HCT116 (cell line): ENCODE measurements at regions not wholly inside any gene's neighbourhood (a gene's known extent, or its start where the extent isn't known, plus 50 kb on each side); places are given as distances from the start of the nearest gene placed in this dataset.

Experiments
- ATAC-seq: fragments of 200-7000 bp; cut with Tn5 transposase; 2 replicates; pipeline ENCODE4 v1.9.1; 2020; ENCODE audit warnings: mild to moderate bottlenecking, moderate library complexity
- BruUV-seq: library from RNA; stranded (reverse); fragments of 400-500 nt; replicated peaks from 2 replicates; lab custom pipeline; 2021; lab: Mats Ljungman, UMichigan
- CTCF ChIA-PET: fragments of 300-600 bp; sonication (Branson Sonifier 250); formaldehyde crosslinking; loops from one replicate; lab custom pipeline; 2021; ENCODE audit warnings: antibody characterized with exemption; lab: Charles Lee
- POLR2A ChIA-PET: fragments of 300-600, 350-600 bp; sonication (Branson Sonifier 250); formaldehyde crosslinking; loops from one replicate; lab custom pipeline; 2021; ENCODE audit warnings: antibody characterized with exemption; lab: Charles Lee
- RAD21 ChIA-PET, 2 experiments: fragments of 300-600 bp; sonication (Branson Sonifier 250); formaldehyde crosslinking; loops; one replicate each; lab custom pipeline; 2023; ENCODE audit warnings: low total read pairs in 2 of 2; ENCODE audit not compliant: uncharacterized antibody in 2 of 2, unreplicated experiment in 2 of 2, low non-redundant PET in 1 of 2; lab: Charles Lee
- DNase-seq: peaks from one replicate; pipeline ENCODE4 v3.0.0-alpha.2; 2010; ENCODE audit warnings: low read depth, low spot score
- H2AFZ ChIP-seq: fragments of 200-600 bp; shearing (Covaris generic), sonication (generic); 2 replicates; pipeline ENCODE4 v1.6.1; 2017; ENCODE audit warnings: low read depth, mixed run types, mixed read lengths, antibody characterized with exemption, low read length; ENCODE audit not compliant: poor library complexity, severe bottlenecking
- H3K27ac ChIP-seq: 2 replicates; pipeline ENCODE4 v1.5.1; 2012; ENCODE audit warnings: low read depth, low read length
- H3K27me3 ChIP-seq: fragments of 200-600 bp; sonication (generic); 2 replicates; pipeline ENCODE4 v1.6.1; 2016; ENCODE audit warnings: mixed run types, low read length, mixed read lengths; ENCODE audit not compliant: insufficient read depth
- H3K36me3 ChIP-seq, 2 experiments: fragments of 200-500 bp in 1 of 2; fragments of 200-600 bp in 1 of 2; sonication (Bioruptor generic) in 1 of 2; sonication (generic) in 1 of 2; 2 replicates each; pipeline versions ENCODE4 v1.5.1 to v1.6.1; 2014 to 2016; ENCODE audit warnings: low read length in 2 of 2, inconsistent platforms in 1 of 2, mixed read lengths in 1 of 2, mixed run types in 1 of 2; ENCODE audit not compliant: insufficient read depth in 2 of 2, control insufficient read depth in 1 of 2
- H3K4me1 ChIP-seq, 2 experiments: fragments of 200-600 bp in 1 of 2; sonication (generic) in 1 of 2; 2 replicates each; pipeline versions ENCODE4 v1.5.1 to v1.6.1; 2012 to 2017; ENCODE audit warnings: low read length in 2 of 2, inconsistent platforms in 1 of 2, mild to moderate bottlenecking in 1 of 2, mixed read lengths in 1 of 2, mixed run types in 1 of 2, moderate library complexity in 1 of 2; ENCODE audit not compliant: insufficient read depth in 2 of 2, control insufficient read depth in 1 of 2
- H3K4me2 ChIP-seq: fragments of 200-600 bp; sonication (generic); 2 replicates; pipeline ENCODE4 v1.6.1; 2017; ENCODE audit warnings: mixed run types, low read length, mixed read lengths
- H3K4me3 ChIP-seq, 2 experiments: fragments of 200-600 bp in 1 of 2; sonication (generic) in 1 of 2; replicated peaks in 1 of 2; 2 replicates each; pipeline ENCODE4 v1.5.1; 2011 to 2016; ENCODE audit warnings: low read length in 2 of 2, control low read depth in 1 of 2, low read depth in 1 of 2, mild to moderate bottlenecking in 1 of 2, mixed read lengths in 1 of 2, mixed run types in 1 of 2
- H3K79me2 ChIP-seq: fragments of 200-600 bp; sonication (generic); 2 replicates; pipeline ENCODE4 v1.6.1; 2017; ENCODE audit warnings: mild to moderate bottlenecking, mixed run types, low read length, moderate library complexity, mixed read lengths; ENCODE audit not compliant: insufficient read depth
- H3K9ac ChIP-seq: fragments of 200-600 bp; sonication (generic); 2 replicates; pipeline ENCODE4 v1.6.1; 2016; ENCODE audit warnings: low read length, mixed read lengths
- H3K9me2 ChIP-seq: fragments of 200-600 bp; sonication (generic), shearing (Covaris generic); 2 replicates; pipeline ENCODE4 v1.6.1; 2017; ENCODE audit warnings: mixed run types, mild to moderate bottlenecking, moderate library complexity; ENCODE audit not compliant: insufficient read depth
- H3K9me3 ChIP-seq, 2 experiments: fragments of 200-500 bp in 1 of 2; fragments of 200-600 bp in 1 of 2; sonication (Bioruptor generic) in 1 of 2; sonication (generic) in 1 of 2; 2 replicates each; pipeline ENCODE4 v1.6.1; 2014 to 2017; ENCODE audit warnings: low read length in 2 of 2, mixed read lengths in 2 of 2, inconsistent platforms in 1 of 2, low read depth in 1 of 2, mild to moderate bottlenecking in 1 of 2, mixed run types in 1 of 2, moderate library complexity in 1 of 2; ENCODE audit not compliant: control insufficient read depth in 1 of 2, insufficient read depth in 1 of 2
- H4K20me1 ChIP-seq: fragments of 200-600 bp; sonication (generic), shearing (Covaris generic); 2 replicates; pipeline ENCODE4 v1.6.1; 2017; ENCODE audit warnings: mixed run types, mild to moderate bottlenecking, moderate library complexity; ENCODE audit not compliant: insufficient read depth
- ATF3 ChIP-seq: IDR thresholded peaks from 2 replicates; pipeline ENCODE4 v1.6.1; 2012
- CBX3 ChIP-seq: IDR thresholded peaks from 2 replicates; pipeline ENCODE4 v1.6.1; 2012; ENCODE audit warnings: low read depth
- CEBPB ChIP-seq: IDR thresholded peaks from 2 replicates; pipeline ENCODE4 v1.6.1; 2012; ENCODE audit warnings: low read depth
- CTCF ChIP-seq, 3 experiments: fragments of 200-600 bp in 1 of 3; sonication (generic) in 1 of 3; IDR thresholded peaks in 2 of 3; conservative IDR thresholded peaks in 1 of 3; 2 replicates each; pipeline ENCODE4 v1.5.1; 2012 to 2017; ENCODE audit warnings: low read depth in 2 of 3, low read length in 2 of 3, antibody characterized with exemption in 1 of 3, borderline replicate concordance in 1 of 3, control low read depth in 1 of 3, mild to moderate bottlenecking in 1 of 3, mixed read lengths in 1 of 3, mixed run types in 1 of 3, moderate library complexity in 1 of 3; ENCODE audit not compliant: insufficient read depth in 1 of 3
- ELF1 ChIP-seq: IDR thresholded peaks from 2 replicates; pipeline ENCODE4 v1.6.1; 2012; ENCODE audit warnings: low read depth, borderline replicate concordance
- EZH2 ChIP-seq: fragments of 200-600 bp; sonication (generic); IDR thresholded peaks from 2 replicates; pipeline ENCODE4 v1.6.1; 2017; ENCODE audit warnings: antibody characterized with exemption, mixed run types
- EZH2phosphoT487 ChIP-seq: fragments of 200-600 bp; IDR thresholded peaks from 2 replicates; pipeline ENCODE4 v1.6.1; 2018; ENCODE audit warnings: antibody characterized with exemption, borderline replicate concordance
- JUND ChIP-seq: IDR thresholded peaks from 2 replicates; pipeline ENCODE4 v1.6.1; 2012
- MAX ChIP-seq: IDR thresholded peaks from 2 replicates; pipeline ENCODE4 v1.6.1; 2012
- RAD21 ChIP-seq: IDR thresholded peaks from 2 replicates; pipeline ENCODE4 v1.6.1; 2012; ENCODE audit warnings: low read depth, mild to moderate bottlenecking
- SIN3A ChIP-seq: IDR thresholded peaks from 2 replicates; pipeline ENCODE4 v1.6.1; 2012; ENCODE audit warnings: low read depth
- TCF7L2 ChIP-seq: IDR thresholded peaks from 2 replicates; pipeline ENCODE4 v1.7.0; 2011; ENCODE audit warnings: borderline replicate concordance, inconsistent platforms; ENCODE audit not compliant: insufficient read depth, insufficient read length; ENCODE audit errors: extremely low read depth
- YY1 ChIP-seq: IDR thresholded peaks from 2 replicates; pipeline ENCODE4 v1.6.1; 2011; ENCODE audit warnings: low read length, low read depth, moderate library complexity, mild to moderate bottlenecking; ENCODE audit not compliant: insufficient replicate concordance; ENCODE audit errors: extremely low read depth
- ZBTB33 ChIP-seq: IDR thresholded peaks from 2 replicates; pipeline ENCODE4 v1.6.1; 2011; ENCODE audit warnings: mild to moderate bottlenecking, low read length, moderate library complexity; ENCODE audit not compliant: insufficient replicate concordance; ENCODE audit errors: extremely low read depth
- ZNF274 ChIP-seq: fragments of 200-500 bp; sonication (Bioruptor generic); IDR thresholded peaks from 2 replicates; pipeline ENCODE4 v1.6.1; 2014; ENCODE audit warnings: mild to moderate bottlenecking, low read depth, low read length, inconsistent platforms
- intact Hi-C: fragments of 100-400 bp; cut with micrococcal nuclease; formaldehyde crosslinking; loops from 2 replicates; pipeline ENCODE4 v1.10.0; 2022

- H2AFZ ChIP-seq: no peak overlapping the region
- H3K4me3 ChIP-seq: no peak overlapping the region
- H3K27ac ChIP-seq: no peak overlapping the region
- no peak overlapping the region for H3K4me2 ChIP-seq
- no peaks in the 10 kb centered on the region for H3K4me1 ChIP-seq
- H3K9ac ChIP-seq: no peak overlapping the region
- H3K9me2 ChIP-seq: no peaks in the 10 kb centered on the region
- RAD21 ChIA-PET: no interaction called here
- no TSS peak for BruUV-seq
- POLR2A ChIA-PET: no interaction called here
- H3K79me2 ChIP-seq: no peaks in the 10 kb centered on the region
- intact Hi-C loops: no loop called here
- ATAC-seq (no peak), DNase-seq (no peak)
- H3K9me3 ChIP-seq: peaks cover 4 to 13% of the 10 kb centered on the region in 2 experiments; a peak in 3 of 4 replicates
- no peaks in the 10 kb centered on the region for H3K27me3 ChIP-seq
- TF ChIP-seq CBX3 (no peak), RAD21 (no peak), EZH2phosphoT487 (no peak), CTCF (IDR thresholded peaks at IDR 0.05 in 2 of 3, conservative IDR thresholded peaks at IDR 0.05 in 1 of 3; ENCODE audit: borderline replicate concordance in 1 of 3, insufficient read depth in 1 of 3, low read depth in 2 of 3, low read length in 2 of 3) (no peak), ZBTB33 (no peak), MAX (no peak), JUND (no peak), CEBPB (no peak), SIN3A (no peak), ELF1 (no peak), YY1 (no peak), ZNF274 (no peak), TCF7L2 (no peak), EZH2 (no peak), ATF3 (no peak)
- no peaks in the 10 kb centered on the region for H3K36me3 ChIP-seq
- H4K20me1 ChIP-seq: no peaks in the 10 kb centered on the region
- CTCF ChIA-PET: no interaction called here
Measured at GRCh38 chr4:59122626-59123025, 2012.4 kb upstream of the IGFBP7 start.
